CD4-positive, alpha-beta T cell treated with Interleukin-6 for 4 hours (primary cell): ENCODE measurements at regions not wholly inside any gene's neighbourhood (a gene's known extent, or its start where the extent isn't known, plus 50 kb on each side); places are given as distances from the start of the nearest gene placed in this dataset.
"Not testable (repeated sequence)": the region's sequence is repeated elsewhere in the genome, so short reads cannot be mapped to it uniquely, and the experiment has no call there.

Experiments used
- DNase-seq: peaks from one replicate; pipeline ENCODE4 v3.0.0-alpha.2; 2020; ENCODE audit warnings: mixed read lengths

GRCh38 chr1:188665477-188665876 lies 1812.2 kb downstream of the BRINP3 start:
- DNase-seq: no peak

- DNase-seq: no peak
Measured at GRCh38 chr1:188668083-188668482, 1809.6 kb downstream of the BRINP3 start.

- no peak for DNase-seq
Measured at GRCh38 chr1:188669728-188670382, 1807.8 kb downstream of the BRINP3 start.

GRCh38 chr1:188670837-188671236 lies 1806.8 kb downstream of the BRINP3 start:
- DNase-seq: no peak

GRCh38 chr1:188672153-188672552 lies 1805.5 kb downstream of the BRINP3 start:
- DNase-seq: no peak

GRCh38 chr1:188689542-188689941 lies 1788.1 kb downstream of the BRINP3 start:
- no peak for DNase-seq

GRCh38 chr1:188700116-188700515 lies 1777.5 kb downstream of the BRINP3 start:
- DNase-seq: no peak

GRCh38 chr1:188706742-188707141 lies 1770.9 kb downstream of the BRINP3 start:
- DNase-seq: no peak

GRCh38 chr1:188708795-188709535 lies 1768.7 kb downstream of the BRINP3 start:
- DNase-seq: no peak

GRCh38 chr1:188715566-188715965 lies 1762.1 kb downstream of the BRINP3 start:
- no peak for DNase-seq

- no peak for DNase-seq
Measured at GRCh38 chr1:188719735-188720134, 1757.9 kb downstream of the BRINP3 start.

GRCh38 chr1:188723332-188724020 lies 1754.2 kb downstream of the BRINP3 start:
- no peak for DNase-seq

- no peak for DNase-seq
Measured at GRCh38 chr1:188729039-188729438, 1748.6 kb downstream of the BRINP3 start.

GRCh38 chr1:188735567-188735966 lies 1742.1 kb downstream of the BRINP3 start:
- no peak for DNase-seq

GRCh38 chr1:188749275-188749674 lies 1728.4 kb downstream of the BRINP3 start:
- not testable (repeated sequence) for DNase-seq

- DNase-seq: not testable (repeated sequence)
Measured at GRCh38 chr1:188752027-188752426, 1725.6 kb downstream of the BRINP3 start.

- not testable (repeated sequence) for DNase-seq
Measured at GRCh38 chr1:188757747-188758146, 1719.9 kb downstream of the BRINP3 start.

GRCh38 chr1:188761226-188761625 lies 1716.4 kb downstream of the BRINP3 start:
- no peak for DNase-seq

GRCh38 chr1:188762166-188762743 lies 1715.4 kb downstream of the BRINP3 start:
- DNase-seq: no peak

- DNase-seq: no peak
Measured at GRCh38 chr1:188763541-188763940, 1714.1 kb downstream of the BRINP3 start.

- DNase-seq: no peak
Measured at GRCh38 chr1:188769181-188769580, 1708.5 kb downstream of the BRINP3 start.

- DNase-seq: no peak
Measured at GRCh38 chr1:188769936-188770335, 1707.7 kb downstream of the BRINP3 start.

GRCh38 chr1:188778578-188778977 lies 1699.1 kb downstream of the BRINP3 start:
- DNase-seq: no peak
